ENCODE measurements at regions not wholly inside any gene's neighbourhood (a gene's known extent, or its start where the extent isn't known, plus 50 kb on each side); places are given as distances from the start of the nearest gene placed in this dataset.

DNA sequence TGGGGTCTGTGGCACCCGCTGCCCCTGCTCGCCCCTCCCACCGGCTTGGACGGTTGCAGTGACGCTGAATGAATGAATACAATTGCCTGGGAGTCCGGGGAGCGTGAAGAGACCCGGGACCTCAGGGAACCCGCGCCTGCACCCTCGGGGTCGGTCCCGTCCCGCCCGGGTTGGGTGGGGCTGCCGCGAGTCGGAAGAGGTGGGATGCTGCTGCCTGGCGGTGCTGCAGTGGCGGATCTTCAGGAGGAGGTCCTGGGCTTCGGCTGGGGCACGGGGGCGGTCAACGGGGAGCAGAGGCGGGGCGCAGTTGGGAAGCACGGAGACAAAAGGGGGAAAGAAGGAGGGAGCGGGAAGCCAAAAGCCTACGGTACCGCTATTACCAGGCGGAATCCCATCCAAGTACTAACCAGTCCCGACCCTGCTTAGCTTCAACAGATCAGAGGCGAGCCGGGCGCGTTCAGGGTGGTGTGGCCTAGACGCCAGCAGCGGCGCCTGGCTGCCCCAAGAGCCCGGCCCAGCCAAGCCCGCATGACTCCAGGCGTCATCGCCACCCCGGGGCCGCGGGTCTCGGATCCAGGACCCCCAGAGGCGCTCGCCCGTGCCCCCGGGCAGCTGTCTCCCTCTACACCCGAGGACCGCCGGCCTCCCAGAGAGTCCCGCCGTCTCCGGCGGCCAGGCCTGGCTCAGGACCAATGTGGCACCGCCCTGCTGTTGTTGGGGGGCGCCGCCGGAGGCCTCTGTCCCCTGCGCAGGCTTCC is 1612.3 kb downstream of the SPATA31A7 start:
- peak; percentile 24; the same call in 1 of the 2 replicates for TF ChIP-seq TCF12 (IDR thresholded peaks at IDR 0.05; ENCODE audit: low read depth)
- TF ChIP-seq NFIC (IDR thresholded peaks at IDR 0.05) = peak; percentile 69
- TF ChIP-seq TAF1 (IDR thresholded peaks at IDR 0.05; ENCODE audit: low read depth) = peak; percentile 78
- TF ChIP-seq EGR1 (IDR thresholded peaks at IDR 0.05) = peak; percentile 80

DNA sequence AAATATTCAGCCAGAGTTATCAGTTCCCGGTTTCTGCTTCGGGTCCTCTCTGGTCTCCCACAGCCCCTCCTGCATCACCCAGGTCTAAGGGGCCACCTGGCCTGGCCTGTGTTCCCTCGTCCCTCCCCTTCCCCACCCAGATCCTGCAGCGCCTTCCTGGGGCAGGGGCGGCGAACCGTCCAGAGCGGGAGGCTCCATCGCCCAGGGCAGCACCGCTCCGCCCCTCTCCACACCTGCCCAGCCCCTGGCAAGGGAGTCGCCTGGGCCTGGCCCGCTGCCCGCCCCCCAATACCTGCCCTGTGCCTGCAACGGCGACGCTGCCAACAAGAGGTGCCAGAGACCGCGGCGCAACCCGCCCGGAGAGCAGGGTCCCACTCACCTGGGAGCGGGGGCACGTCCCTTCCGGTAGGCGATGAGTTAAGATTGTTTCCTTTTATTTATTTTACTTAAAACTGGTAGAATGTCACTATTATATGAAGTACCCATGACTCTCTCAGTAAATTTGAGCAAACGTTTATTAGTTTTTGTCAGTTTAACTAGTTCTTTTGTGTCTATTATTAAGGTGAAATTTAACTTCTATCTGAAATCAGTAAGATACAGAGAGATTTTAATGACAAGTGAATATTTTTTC is 1641.1 kb downstream of the SPATA31A7 start:
- peak; percentile 22; the same call in 1 of the 2 replicates for TF ChIP-seq NFIC (IDR thresholded peaks at IDR 0.05)

DNA sequence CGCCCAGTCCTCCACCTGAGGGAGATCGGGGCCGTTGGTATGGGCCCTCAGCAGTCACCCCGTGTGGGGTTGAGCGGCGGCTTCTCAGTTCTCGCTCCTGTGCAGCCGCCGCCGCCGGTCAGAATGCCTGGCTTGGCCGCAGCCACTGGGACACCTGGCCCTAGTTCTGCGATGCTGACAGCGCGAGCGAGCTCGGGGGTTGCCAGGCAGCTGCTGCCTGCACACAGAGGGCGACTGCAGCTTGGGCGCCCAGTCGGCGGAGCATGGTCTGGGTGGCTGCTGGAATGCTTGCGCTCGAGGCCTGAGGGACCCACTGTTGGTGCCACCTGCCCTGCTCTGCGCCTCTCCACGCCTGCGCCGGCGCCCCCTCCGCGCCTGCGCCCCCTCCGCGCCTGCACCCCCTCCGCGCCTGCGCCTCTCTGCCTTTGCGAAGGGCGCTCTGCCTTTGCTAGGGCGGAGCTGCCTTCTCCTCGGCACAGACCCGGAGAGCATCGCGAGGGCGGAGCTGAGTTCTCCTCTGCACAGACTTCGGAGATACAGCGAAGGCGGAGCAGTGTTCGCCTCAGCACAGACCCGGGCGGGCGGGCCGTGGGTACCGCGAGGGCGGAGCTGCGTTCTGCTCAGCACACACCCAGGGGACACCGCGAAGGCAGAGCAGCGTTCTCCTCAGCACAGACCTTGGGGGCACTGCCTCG is 1648.3 kb downstream of the SPATA31A7 start:
- TF ChIP-seq YY1 (IDR thresholded peaks at IDR 0.05; ENCODE audit: low read depth) (peak; percentile 48; the same call in 1 of the 2 replicates), TEAD4 (IDR thresholded peaks at IDR 0.05) (peak; percentile 50; the same call in 1 of the 2 replicates)
- TF ChIP-seq, protein P1, sequence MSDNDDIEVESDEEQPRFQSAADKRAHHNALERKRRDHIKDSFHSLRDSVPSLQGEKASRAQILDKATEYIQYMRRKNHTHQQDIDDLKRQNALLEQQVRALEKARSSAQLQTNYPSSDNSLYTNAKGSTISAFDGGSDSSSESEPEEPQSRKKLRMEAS (IDR thresholded peaks at IDR 0.05) = peak; percentile 83

DNA sequence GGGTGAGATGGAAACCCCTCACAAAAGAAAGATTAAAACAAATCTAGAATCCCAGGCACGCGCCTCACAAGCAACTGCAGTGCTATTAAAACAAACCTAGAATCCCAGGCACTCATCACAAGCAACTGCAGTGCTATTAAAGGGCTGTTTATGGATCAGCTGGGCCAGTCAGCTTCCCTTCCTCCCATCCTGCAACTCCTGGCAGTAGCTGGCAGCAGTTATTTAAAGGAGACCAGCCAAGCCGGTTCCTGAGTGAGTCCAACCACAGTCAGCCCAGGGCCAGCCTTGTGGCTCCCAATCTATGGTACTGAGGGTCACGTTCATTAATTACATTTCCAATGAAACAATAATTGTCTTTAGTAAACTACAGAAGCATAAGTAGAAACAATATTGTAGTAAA is 1673.5 kb downstream of the SPATA31A7 start:
- TF ChIP-seq, protein P1 (IDR thresholded peaks at IDR 0.05) = peak; percentile 26; the same call in 1 of the 2 replicates
- peak; percentile 42; the same call in 1 of the 2 replicates for TF ChIP-seq NFIC (IDR thresholded peaks at IDR 0.05)

DNA sequence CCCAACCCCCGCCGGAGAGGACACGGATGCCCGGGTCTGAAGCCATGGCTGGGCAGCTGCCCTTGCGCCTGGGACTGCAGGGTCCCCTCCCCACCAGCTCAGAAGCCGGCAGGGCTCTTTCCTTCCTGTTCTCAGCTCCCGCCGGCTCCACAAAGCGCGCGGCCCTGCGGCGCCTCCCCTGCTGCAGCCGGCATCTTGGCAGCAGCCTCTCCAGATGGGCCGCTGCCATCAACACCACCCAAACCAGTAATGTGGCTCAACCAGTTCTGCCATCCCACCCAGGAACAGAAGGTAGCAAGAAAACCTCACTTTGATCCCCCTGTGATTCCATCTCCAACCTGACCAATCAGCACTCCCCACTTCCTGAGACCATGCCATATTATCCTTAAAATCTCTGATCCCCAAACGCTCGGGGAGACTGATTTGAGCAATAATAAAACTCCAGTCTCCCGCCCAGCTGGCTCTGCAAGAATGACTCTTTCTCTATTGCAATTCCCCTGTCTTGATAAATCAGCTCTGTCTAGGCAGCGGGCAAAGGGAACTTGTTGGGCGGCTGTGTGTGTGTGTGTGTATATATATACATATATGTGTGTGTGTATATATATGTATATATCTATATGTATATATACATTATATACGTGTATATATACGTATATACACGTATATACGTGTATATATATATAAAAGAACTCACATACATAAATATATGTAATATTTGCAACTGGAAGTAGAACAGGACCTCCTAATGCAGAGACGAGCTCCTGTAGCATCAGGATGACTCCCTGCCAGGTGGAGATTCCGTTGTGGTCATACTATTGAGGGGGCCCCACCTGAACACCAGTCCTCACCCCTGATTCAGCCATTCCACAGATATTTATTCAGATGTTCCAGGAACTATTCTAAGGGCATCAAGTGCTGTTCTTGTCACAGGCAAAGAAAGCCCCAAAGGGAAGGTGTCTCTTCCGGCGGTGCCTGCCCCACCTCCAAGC is 1674.9 kb downstream of the SPATA31A7 start:
- TF ChIP-seq, protein P1 (IDR thresholded peaks at IDR 0.05) = peak; percentile 34; the same call in 1 of the 2 replicates
- TF ChIP-seq EP300 (IDR thresholded peaks at IDR 0.05; ENCODE audit: borderline replicate concordance) = peak; percentile 68; the same call in 1 of the 2 replicates
- peak; percentile 80 for TF ChIP-seq YY1 (IDR thresholded peaks at IDR 0.05; ENCODE audit: low read depth)
- TF ChIP-seq RAD21 (IDR thresholded peaks at IDR 0.05; ENCODE audit: low read depth) = peak; percentile 10; the same call in 1 of the 2 replicates
- TF ChIP-seq TAF1 (IDR thresholded peaks at IDR 0.05; ENCODE audit: low read depth) = 0 out of 2 replicates have a peak, but pooled peaks have one; percentile 40
- TF ChIP-seq TCF12 (IDR thresholded peaks at IDR 0.05; ENCODE audit: low read depth) = peak; percentile 83
- TF ChIP-seq, protein P2, sequence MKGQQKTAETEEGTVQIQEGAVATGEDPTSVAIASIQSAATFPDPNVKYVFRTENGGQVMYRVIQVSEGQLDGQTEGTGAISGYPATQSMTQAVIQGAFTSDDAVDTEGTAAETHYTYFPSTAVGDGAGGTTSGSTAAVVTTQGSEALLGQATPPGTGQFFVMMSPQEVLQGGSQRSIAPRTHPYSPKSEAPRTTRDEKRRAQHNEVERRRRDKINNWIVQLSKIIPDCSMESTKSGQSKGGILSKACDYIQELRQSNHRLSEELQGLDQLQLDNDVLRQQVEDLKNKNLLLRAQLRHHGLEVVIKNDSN (IDR thresholded peaks at IDR 0.05) = 0 out of 2 replicates have a peak, but pooled peaks have one; percentile 20
- TF ChIP-seq ZBTB7A (IDR thresholded peaks at IDR 0.05; ENCODE audit: low read depth) = peak; percentile 84
- TF ChIP-seq NFIC (IDR thresholded peaks at IDR 0.05) = peak; percentile 86
- TF ChIP-seq TEAD4 (IDR thresholded peaks at IDR 0.05) = peak; percentile 92

DNA sequence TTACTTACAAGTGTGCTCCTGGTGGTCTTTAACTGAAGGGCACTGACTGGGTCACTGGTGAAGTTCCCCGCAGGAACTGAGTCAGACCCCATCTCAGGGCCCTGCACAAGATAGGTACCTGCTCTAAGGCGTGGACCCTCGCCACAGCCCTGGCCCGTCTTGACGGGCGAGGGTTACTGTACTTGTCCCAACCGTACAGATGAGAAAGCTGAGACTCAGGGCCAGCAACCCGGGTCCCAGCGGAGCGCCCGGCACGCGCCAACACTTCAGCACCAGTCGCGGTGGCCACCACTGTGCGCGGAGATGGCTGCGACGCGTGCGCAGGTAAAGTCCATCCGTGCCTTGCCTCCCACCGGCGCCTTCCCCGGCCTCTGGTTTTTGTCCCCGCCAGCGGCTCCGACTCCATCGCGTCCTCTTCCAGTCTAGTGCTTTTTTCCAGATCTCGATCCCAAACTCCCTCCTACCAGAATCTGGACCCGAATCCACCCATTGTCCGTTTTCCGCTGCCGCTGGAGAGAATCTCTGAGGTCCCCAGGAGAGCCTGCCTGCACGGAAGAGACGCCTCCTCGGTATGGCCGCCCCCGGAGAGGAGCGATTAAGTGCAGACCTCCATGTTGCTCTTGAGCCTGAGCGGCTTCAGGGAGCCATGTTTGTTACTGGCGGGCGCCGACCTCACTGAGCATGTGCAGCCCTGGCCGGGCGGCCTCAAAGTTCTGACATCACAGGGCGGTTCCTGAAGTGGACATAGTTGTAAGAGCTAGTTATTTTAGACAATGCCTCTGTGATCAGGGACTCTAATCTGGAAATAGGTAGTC is 1707.8 kb downstream of the SPATA31A7 start:
- TF ChIP-seq TAF1 (IDR thresholded peaks at IDR 0.05; ENCODE audit: low read depth) (peak; percentile 61; the same call in 1 of the 2 replicates), YY1 (IDR thresholded peaks at IDR 0.05; ENCODE audit: low read depth) (peak; percentile 65)

Measured in Ishikawa (cell line).